ENCODE measurements at regions not wholly inside any gene's neighbourhood (a gene's known extent, or its start where the extent isn't known, plus 50 kb on each side); places are given as distances from the start of the nearest gene placed in this dataset.

DNA sequence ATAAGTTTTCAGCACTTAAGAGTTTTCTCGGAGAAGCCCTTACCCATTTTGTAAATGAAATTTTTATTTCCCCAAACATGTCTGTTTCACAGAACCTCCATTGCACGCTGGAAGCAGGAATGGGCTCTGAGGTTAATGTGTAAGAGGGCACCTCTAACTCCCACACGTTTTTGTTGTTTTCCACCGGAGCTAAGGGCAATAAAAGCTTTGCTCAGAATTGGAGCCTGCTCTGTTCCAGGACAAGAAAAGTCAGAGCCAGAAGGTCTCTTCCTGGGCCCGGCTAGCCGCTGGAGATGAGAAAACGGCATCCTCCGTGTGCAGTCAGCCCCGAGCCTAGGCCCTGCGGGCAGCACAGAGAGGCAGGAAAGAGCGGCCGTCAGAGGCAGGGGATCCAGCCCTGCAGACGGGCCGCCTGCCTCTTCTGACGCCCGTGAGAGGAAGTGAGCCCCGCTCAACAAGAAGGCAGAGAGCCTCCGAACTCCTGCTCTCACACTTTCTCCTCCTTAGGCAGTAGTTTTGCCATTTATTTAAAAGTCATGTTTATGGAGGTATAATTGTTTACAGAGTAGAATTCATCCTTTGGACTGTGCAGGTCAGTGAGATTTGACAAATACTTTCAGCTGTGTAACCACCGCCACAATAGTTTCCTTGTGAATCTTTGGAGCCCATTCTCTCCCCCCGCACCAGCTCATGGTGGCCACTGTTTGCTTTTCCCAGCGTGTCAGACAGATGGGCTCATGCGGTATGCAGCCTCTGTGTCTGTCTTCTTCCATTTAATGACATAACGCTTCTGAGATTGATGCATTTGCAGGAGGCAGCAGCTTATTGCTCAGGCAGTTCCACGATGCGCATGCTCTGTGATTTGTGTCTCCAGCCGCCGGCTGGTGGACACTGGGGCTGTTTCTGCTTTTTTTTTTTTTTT is 117.3 kb downstream of the GALR1 start:
- TF ChIP-seq TAF1 (IDR thresholded peaks at IDR 0.05; ENCODE audit: borderline replicate concordance, insufficient read depth, low read length) (no peak), SIN3A (IDR thresholded peaks at IDR 0.05; ENCODE audit: borderline replicate concordance, insufficient read depth, low read length) (no peak), POLR2AphosphoS5 (IDR thresholded peaks at IDR 0.05; ENCODE audit: low read depth, low read length) (no peak), FOXP2 (optimal IDR thresholded peaks at IDR 0.05; ENCODE audit: borderline replicate concordance, extremely low read depth, extremely low read length, insufficient read depth) (no peak)
- TF ChIP-seq, protein P1, sequence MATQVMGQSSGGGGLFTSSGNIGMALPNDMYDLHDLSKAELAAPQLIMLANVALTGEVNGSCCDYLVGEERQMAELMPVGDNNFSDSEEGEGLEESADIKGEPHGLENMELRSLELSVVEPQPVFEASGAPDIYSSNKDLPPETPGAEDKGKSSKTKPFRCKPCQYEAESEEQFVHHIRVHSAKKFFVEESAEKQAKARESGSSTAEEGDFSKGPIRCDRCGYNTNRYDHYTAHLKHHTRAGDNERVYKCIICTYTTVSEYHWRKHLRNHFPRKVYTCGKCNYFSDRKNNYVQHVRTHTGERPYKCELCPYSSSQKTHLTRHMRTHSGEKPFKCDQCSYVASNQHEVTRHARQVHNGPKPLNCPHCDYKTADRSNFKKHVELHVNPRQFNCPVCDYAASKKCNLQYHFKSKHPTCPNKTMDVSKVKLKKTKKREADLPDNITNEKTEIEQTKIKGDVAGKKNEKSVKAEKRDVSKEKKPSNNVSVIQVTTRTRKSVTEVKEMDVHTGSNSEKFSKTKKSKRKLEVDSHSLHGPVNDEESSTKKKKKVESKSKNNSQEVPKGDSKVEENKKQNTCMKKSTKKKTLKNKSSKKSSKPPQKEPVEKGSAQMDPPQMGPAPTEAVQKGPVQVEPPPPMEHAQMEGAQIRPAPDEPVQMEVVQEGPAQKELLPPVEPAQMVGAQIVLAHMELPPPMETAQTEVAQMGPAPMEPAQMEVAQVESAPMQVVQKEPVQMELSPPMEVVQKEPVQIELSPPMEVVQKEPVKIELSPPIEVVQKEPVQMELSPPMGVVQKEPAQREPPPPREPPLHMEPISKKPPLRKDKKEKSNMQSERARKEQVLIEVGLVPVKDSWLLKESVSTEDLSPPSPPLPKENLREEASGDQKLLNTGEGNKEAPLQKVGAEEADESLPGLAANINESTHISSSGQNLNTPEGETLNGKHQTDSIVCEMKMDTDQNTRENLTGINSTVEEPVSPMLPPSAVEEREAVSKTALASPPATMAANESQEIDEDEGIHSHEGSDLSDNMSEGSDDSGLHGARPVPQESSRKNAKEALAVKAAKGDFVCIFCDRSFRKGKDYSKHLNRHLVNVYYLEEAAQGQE (IDR thresholded peaks at IDR 0.05; ENCODE audit: insufficient read depth in 1 of 2, low read depth in 2 of 2, low read length in 2 of 2), result no peak
